Osteocyte (in vitro differentiated cells): ENCODE measurements at regions not wholly inside any gene's neighbourhood (a gene's known extent, or its start where the extent isn't known, plus 50 kb on each side); places are given as distances from the start of the nearest gene placed in this dataset.

Source experiments
- DNase-seq: peaks from one replicate; pipeline ENCODE4 v3.0.0; 2021; ENCODE audit warnings: mixed read lengths; ENCODE audit not compliant: unreplicated experiment; ENCODE audit errors: extremely low spot score
- H3K27ac Mint-ChIP-seq: one replicate; pipeline ENCODE4 v1.8.0; 2021; ENCODE audit warnings: mild to moderate bottlenecking, mixed read lengths; ENCODE audit not compliant: unreplicated experiment
- H3K27me3 Mint-ChIP-seq: one replicate; pipeline ENCODE4 v1.8.0; 2021; ENCODE audit warnings: mixed read lengths; ENCODE audit not compliant: unreplicated experiment
- H3K36me3 Mint-ChIP-seq: one replicate; pipeline ENCODE4 v1.8.0; 2021; ENCODE audit warnings: mixed read lengths; ENCODE audit not compliant: unreplicated experiment
- H3K4me1 Mint-ChIP-seq: one replicate; pipeline ENCODE4 v1.8.0; 2021; ENCODE audit warnings: mixed read lengths; ENCODE audit not compliant: unreplicated experiment
- H3K4me3 Mint-ChIP-seq: one replicate; pipeline ENCODE4 v1.8.0; 2021; ENCODE audit warnings: mild to moderate bottlenecking, moderate library complexity, mixed read lengths; ENCODE audit not compliant: unreplicated experiment
- H3K9me3 Mint-ChIP-seq: one replicate; pipeline ENCODE4 v1.8.0; 2021; ENCODE audit warnings: mixed read lengths; ENCODE audit not compliant: unreplicated experiment
- TF ChIP-seq, protein P1 (sequence below): fragments of 200-600 bp; sonication (generic); IDR thresholded peaks from 2 replicates; pipeline ENCODE4 v1.5.0; 2021; ENCODE audit warnings: antibody characterized with exemption, mild to moderate bottlenecking, moderate library complexity

GRCh38 chr7:156091519-156092080 lies 279.3 kb upstream of the SHH start:
- H3K36me3 Mint-ChIP-seq: no peaks in the 10 kb centered on the region
- TF ChIP-seq, protein P1, sequence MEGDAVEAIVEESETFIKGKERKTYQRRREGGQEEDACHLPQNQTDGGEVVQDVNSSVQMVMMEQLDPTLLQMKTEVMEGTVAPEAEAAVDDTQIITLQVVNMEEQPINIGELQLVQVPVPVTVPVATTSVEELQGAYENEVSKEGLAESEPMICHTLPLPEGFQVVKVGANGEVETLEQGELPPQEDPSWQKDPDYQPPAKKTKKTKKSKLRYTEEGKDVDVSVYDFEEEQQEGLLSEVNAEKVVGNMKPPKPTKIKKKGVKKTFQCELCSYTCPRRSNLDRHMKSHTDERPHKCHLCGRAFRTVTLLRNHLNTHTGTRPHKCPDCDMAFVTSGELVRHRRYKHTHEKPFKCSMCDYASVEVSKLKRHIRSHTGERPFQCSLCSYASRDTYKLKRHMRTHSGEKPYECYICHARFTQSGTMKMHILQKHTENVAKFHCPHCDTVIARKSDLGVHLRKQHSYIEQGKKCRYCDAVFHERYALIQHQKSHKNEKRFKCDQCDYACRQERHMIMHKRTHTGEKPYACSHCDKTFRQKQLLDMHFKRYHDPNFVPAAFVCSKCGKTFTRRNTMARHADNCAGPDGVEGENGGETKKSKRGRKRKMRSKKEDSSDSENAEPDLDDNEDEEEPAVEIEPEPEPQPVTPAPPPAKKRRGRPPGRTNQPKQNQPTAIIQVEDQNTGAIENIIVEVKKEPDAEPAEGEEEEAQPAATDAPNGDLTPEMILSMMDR: no peak
- no peak for DNase-seq

GRCh38 chr7:156090988-156091387 lies 278.7 kb upstream of the SHH start:
- TF ChIP-seq, protein P1: no peak
- Mint-ChIP-seq H3K9me3 (peaks cover 10% of the 10 kb centered on the region), H3K36me3 (no peaks in the 10 kb centered on the region), H3K27me3 (no peaks in the 10 kb centered on the region), H3K4me3 (no peak overlapping the region), H3K27ac (no peak overlapping the region), H3K4me1 (no peaks in the 10 kb centered on the region)
- DNase-seq: no peak

More at GRCh38 chr7:156091519-156092080, 279.3 kb upstream of the SHH start:
- Mint-ChIP-seq H3K9me3 (peaks cover 10% of the 10 kb centered on the region), H3K4me3 (no peak overlapping the region), H3K4me1 (no peaks in the 10 kb centered on the region), H3K27me3 (no peaks in the 10 kb centered on the region), H3K27ac (no peak overlapping the region)

GRCh38 chr7:156089222-156089621 lies 277.0 kb upstream of the SHH start:
- Mint-ChIP-seq H3K4me1 (no peaks in the 10 kb centered on the region), H3K4me3 (no peak overlapping the region), H3K9me3 (peaks cover 10% of the 10 kb centered on the region), H3K27ac (no peak overlapping the region), H3K36me3 (no peaks in the 10 kb centered on the region), H3K27me3 (no peaks in the 10 kb centered on the region)
- no peak for DNase-seq
- TF ChIP-seq, protein P1: no peak

DNA sequence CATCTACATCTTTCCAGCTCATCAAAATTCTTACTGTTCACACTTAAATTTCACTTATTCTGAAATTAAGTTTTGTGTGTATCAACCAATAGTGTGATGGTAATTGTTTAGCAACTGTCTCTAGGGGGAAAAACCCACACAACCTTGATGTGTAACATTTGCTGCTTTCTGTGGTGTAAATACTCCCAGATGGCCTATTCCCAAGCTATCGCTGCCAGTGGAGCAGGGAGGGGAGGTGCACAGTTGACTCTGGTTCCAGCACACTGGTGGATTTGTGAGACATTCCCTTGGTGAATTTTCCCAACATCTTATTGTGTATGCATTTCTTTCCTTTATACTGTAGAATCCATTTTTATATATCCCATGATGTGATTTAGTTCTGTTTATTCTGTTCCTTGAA lies 275.9 kb upstream of the SHH start:
- Mint-ChIP-seq H3K4me1 (no peaks in the 10 kb centered on the region), H3K4me3 (no peak overlapping the region), H3K27me3 (no peaks in the 10 kb centered on the region), H3K27ac (no peak overlapping the region), H3K9me3 (peaks cover 10% of the 10 kb centered on the region), H3K36me3 (no peaks in the 10 kb centered on the region)
- TF ChIP-seq, protein P1: no peak
- no peak for DNase-seq

GRCh38 chr7:156082048-156083040 lies 270.1 kb upstream of the SHH start:
- Mint-ChIP-seq H3K27ac (no peak overlapping the region), H3K36me3 (no peaks in the 10 kb centered on the region), H3K9me3 (peaks cover 5% of the 10 kb centered on the region), H3K4me1 (no peaks in the 10 kb centered on the region), H3K4me3 (no peak overlapping the region), H3K27me3 (no peaks in the 10 kb centered on the region)
- no peak for DNase-seq
- TF ChIP-seq, protein P1: no peak
